ENCODE measurements at regions not wholly inside any gene's neighbourhood (a gene's known extent, or its start where the extent isn't known, plus 50 kb on each side); places are given as distances from the start of the nearest gene placed in this dataset.

DNA sequence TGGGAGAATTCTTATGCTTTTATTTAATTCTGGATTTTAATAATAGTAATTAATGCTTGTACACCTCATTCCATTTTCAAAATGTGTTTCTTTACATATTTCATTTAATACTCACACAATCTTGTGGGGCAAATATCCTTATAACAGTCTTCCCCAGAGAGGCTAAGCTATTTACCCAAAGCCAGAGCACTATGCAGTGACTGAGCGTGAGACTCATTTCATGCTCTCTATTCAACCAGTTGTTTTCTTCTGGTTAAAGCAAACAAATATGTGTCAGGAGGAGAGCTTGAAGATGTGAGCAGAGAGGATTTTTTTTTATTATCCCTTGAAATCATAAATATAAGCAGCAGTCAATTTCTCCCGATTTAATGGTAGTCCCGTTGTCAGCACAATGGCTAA, 548.3 kb upstream of the TBL1XR1 start:
- DNase-seq (ENCODE audit: low spot score): no peak

GRCh38 chr3:177746337-177746933, 549.2 kb upstream of the TBL1XR1 start:
- DNase-seq (ENCODE audit: low spot score): no peak

DNA sequence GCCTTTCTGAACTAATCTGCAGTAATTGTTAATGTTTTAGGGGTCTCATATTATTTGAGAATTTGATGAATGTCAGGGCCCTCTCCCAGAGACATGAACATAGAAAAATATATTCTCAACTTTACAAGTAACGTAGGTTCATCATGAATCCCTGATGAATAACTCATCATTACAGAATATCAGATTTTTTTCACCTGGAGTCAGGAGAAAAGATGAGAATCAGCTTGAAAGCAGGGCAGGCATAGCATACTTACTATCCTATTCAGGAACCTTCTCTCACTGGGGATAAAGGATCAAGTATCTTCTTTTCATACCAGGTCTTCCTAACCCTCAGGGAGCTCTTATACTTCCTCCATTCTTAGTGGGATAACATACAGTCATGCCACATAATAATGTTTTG, 552.6 kb upstream of the TBL1XR1 start:
- no peak for DNase-seq (ENCODE audit: low spot score)

GRCh38 chr3:177750436-177750835, 553.2 kb upstream of the TBL1XR1 start:
- no peak for DNase-seq (ENCODE audit: low spot score)

GRCh38 chr3:177751770-177752169, 554.5 kb upstream of the TBL1XR1 start:
- peak; percentile 45 for DNase-seq (ENCODE audit: low spot score)

- DNase-seq (ENCODE audit: low spot score): no peak
Observed at GRCh38 chr3:177752831-177753230, 555.5 kb upstream of the TBL1XR1 start.

DNA sequence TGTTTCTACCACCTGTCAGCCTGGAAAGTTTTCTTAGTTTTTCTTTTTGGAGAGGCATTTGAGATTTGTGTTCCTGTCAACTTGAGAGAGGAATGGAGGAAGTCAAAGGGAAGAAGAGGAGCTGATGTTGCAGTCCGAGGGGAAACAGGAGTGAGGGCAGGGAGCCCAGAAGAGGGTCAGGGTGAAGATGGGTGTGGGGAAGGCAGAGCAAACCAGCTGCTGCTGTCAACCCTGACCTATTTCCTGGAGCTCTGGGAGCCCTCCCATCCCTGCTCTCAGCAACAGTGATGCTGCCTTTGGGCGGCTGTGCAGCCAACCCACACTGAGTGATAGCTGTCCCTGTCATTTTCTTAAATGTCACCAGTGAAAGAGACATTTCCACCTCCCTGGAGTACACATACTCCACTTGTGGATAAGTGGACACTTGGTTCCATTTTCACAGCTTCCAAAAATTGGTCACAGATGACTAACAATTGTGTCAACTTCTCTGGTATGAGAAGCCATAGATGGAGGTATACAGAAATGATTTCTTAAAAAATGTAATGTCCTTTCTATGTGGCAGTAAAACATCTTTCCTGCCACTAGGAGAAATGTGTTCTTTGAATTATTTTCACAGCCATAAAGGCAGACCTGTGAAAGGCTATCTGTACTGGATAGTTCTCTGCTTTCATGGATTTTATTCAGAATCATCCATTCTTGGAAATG, 556.3 kb upstream of the TBL1XR1 start:
- DNase-seq (ENCODE audit: low spot score): no peak

GRCh38 chr3:177754508-177754921, 557.2 kb upstream of the TBL1XR1 start:
- no peak for DNase-seq (ENCODE audit: low spot score)

DNA sequence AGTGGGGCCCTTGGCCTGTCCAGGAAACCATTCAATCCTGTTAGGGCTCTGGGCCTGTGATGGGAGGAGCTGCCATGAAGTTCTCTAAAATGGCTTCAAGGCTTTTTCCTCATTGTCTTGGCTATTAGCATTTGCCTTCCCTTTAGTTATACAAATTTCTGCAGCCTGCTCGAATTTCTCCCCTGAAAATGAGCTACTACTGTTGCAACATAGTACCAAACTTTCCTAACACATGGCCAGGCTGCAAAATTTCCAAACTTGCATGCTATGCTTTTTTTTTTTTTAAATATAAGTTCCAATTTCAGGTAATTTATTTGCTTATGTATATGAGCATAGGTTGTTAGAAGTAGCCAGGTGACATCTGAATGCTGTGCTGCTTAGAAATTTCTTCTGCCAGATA, 560.8 kb upstream of the TBL1XR1 start:
- no peak for DNase-seq (ENCODE audit: low spot score)

DNA sequence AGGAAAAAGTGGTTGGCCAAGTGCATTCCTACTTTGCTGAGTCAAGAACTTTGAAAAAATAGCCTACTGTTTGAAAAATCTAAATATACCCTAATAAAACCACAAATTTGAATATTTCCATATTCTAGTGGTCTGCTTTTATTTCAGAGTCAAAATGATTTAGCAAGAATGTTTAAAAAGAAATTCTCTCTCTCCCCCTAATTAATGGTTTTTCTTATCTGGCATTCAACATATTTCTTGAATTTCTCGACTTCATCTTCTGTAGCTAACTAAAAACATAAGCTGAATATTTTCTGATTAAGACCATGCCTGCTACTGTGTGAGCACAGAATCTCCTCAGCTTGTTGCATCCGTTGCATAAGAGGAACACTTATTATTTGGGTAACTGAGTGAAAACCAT, 563.5 kb upstream of the TBL1XR1 start:
- no peak for DNase-seq (ENCODE audit: low spot score)

GRCh38 chr3:177764377-177764912, 567.2 kb upstream of the TBL1XR1 start:
- DNase-seq (ENCODE audit: low spot score): no peak

GRCh38 chr3:177764933-177765332, 567.7 kb upstream of the TBL1XR1 start:
- no peak for DNase-seq (ENCODE audit: low spot score)

DNA sequence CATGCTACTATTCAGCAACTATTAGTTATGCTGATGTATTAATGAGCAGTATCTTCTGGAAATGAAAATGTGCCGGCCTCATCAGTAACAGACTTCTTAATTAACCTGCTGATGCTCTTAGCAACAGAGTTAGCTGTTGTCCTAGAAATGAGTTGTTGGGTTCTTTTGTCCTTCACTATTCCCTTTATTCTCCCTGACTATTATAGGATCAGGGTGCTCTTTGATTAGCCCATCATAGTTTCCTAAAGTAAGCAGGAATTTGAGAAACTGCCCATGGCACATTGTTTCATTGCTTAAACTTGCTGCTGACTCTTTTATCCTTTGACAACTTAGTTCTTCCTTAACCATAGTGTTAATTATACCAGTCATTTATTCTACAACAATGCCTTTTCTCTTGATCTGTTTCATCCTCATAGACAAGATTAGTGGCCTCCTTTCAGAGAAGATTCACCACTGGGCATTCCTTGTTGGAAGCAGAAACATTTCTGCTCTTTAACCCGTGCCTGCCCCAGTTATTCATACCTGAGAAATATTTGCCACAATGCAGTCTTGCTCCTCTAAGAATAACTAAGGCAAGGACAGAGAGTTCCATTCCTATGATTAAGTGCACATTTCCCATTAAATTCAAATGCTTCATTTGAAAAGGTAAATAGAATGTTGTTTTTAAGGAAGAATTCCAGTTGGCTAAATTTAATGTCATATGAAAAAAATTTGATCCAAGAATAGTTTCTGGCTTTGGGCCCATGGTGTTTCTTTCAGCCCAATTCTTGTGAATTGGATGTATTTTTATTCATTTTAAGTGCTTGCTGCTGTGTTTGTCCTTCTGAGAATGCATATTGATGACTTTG, 573.3 kb upstream of the TBL1XR1 start:
- peak; percentile 12 for DNase-seq (ENCODE audit: low spot score)

DNA sequence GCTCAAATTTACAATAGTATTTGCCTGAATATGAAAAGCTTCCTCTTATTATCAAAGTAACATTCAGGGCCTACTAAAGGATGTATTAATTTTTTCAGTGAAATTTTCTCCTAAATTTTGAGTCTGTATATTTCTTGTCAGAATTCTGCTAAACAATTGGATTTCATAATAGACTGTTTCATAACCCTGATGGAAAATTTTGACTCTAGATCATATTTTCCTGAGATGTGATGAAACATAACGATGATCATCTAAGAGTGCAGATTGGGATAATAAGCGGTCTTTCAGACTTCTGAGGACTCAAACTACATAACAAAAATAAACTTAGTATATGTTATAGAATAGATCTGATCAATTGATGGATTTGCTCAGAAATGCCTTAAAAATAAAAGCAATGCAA, 574.5 kb upstream of the TBL1XR1 start:
- DNase-seq (ENCODE audit: low spot score): no peak

GRCh38 chr3:177772908-177773557, 575.8 kb upstream of the TBL1XR1 start:
- no peak for DNase-seq (ENCODE audit: low spot score)

- DNase-seq (ENCODE audit: low spot score): no peak
Observed at GRCh38 chr3:177773717-177774116, 576.4 kb upstream of the TBL1XR1 start.

GRCh38 chr3:177776661-177777101, 579.4 kb upstream of the TBL1XR1 start:
- no peak for DNase-seq (ENCODE audit: low spot score)

DNA sequence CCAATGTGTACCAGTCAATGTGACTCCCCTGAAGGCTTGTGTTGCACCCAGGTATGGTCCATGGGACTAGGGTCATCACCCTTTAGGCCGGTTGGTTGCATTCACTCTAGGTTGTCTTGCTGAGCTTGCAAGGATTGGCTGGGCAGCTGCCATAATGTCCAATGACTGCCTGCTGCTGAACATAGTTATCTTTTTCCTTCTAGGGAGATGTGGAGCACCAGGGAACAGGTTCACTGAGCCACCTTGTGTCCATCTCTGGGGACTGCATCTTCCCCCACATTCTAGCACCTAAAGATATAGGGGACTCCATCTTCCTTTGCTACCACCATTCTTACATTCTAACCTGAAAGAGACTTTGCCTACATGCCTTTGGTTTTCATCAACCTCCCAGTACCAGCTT, 580.4 kb upstream of the TBL1XR1 start:
- DNase-seq (ENCODE audit: low spot score): peak; percentile 46

- DNase-seq (ENCODE audit: low spot score): no peak
Observed at GRCh38 chr3:177778633-177779032, 581.4 kb upstream of the TBL1XR1 start.

GRCh38 chr3:177781686-177782161, 584.4 kb upstream of the TBL1XR1 start:
- peak; percentile 22 for DNase-seq (ENCODE audit: low spot score)

DNA sequence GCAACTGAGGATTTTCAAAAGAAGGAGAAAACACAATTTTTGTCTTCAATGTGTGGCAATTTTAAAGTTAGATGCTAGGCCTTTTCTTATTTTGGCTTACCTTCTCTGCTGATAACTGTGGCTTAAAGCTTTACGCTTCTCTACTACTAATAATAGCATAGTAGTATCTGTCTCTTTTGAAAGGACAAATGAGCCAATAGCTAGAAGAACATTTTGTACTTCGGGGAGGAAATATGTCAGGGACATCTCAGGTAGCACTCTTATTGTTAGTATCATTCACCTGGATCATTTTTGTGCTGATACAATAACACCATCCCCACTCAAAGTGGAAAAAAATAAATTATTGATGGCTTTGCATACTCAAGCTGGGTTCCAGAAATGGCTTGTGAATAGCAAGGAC, 586.1 kb upstream of the TBL1XR1 start:
- no peak for DNase-seq (ENCODE audit: low spot score)

GRCh38 chr3:177783767-177784166, 586.5 kb upstream of the TBL1XR1 start:
- no peak for DNase-seq (ENCODE audit: low spot score)

Measured in cerebellar cortex (tissue), 1 donor.